HepG2 (cell line): ENCODE measurements at regions not wholly inside any gene's neighbourhood (a gene's known extent, or its start where the extent isn't known, plus 50 kb on each side); places are given as distances from the start of the nearest gene placed in this dataset.

ENCODE experiments used
- ATAC-seq: fragments of 200-7000 bp; cut with Tn5 transposase; 3 replicates; pipeline ENCODE4 v1.9.1; 2020; ENCODE audit warnings: mild to moderate bottlenecking, moderate library complexity
- BruUV-seq: library from RNA; stranded (reverse); fragments of 400-500 nt; replicated peaks from 2 replicates; lab custom pipeline; 2021; lab: Mats Ljungman, UMichigan
- CTCF ChIA-PET: fragments of 300-600 bp; formaldehyde crosslinking; extraction: SDS; loops from one replicate; lab custom pipeline; 2021; ENCODE audit warnings: low total read pairs, inconsistent platforms, low intra/inter-chr PET ratio; lab: Yijun Ruan, JAX
- POLR2A ChIA-PET: fragments of 350-600 bp; sonication (Branson Sonifier 250); formaldehyde crosslinking; loops from one replicate; lab custom pipeline; 2020; ENCODE audit warnings: antibody characterized with exemption, inconsistent platforms; lab: Yijun Ruan, JAX
- DNase-seq: peaks from one replicate; pipeline ENCODE4 v3.0.0-alpha.2; 2015; ENCODE audit warnings: low spot score
- FAIRE-seq: peaks from 3 replicates; lab custom pipeline; 2011; peaks lifted over from hg19 to GRCh38; lab: Jason Lieb, UNC
- H2AFZ ChIP-seq: one replicate; pipeline ENCODE4 v1.6.1; 2011; ENCODE audit warnings: low read length, inconsistent platforms
- H3K27ac ChIP-seq: fragments of 300-600 bp; 3 replicates; pipeline ENCODE4 v1.8.0; 2011; ENCODE audit warnings: mixed run types, mild to moderate bottlenecking, mixed read lengths, low read length, inconsistent platforms; ENCODE audit not compliant: insufficient read depth; ENCODE audit errors: extremely low read length
- H3K27me3 ChIP-seq, 2 experiments: fragments of 200-600 bp in 1 of 2; 2 replicates in 1 of 2; 3 replicates in 1 of 2; pipeline versions ENCODE4 v1.6.0 to v1.8.0; 2011; ENCODE audit warnings: low read length in 2 of 2, mild to moderate bottlenecking in 2 of 2, moderate library complexity in 2 of 2, inconsistent platforms in 1 of 2; ENCODE audit not compliant: insufficient read depth in 2 of 2, control insufficient read depth in 1 of 2
- H3K36me3 ChIP-seq, 2 experiments: fragments of 200-600 bp in 1 of 2; replicated peaks in 1 of 2; 2 replicates in 1 of 2; 3 replicates in 1 of 2; pipeline versions ENCODE4 v1.5.1 to v1.8.0; 2011; ENCODE audit warnings: low read length in 2 of 2, inconsistent platforms in 1 of 2; ENCODE audit not compliant: insufficient read depth in 2 of 2, control insufficient read depth in 1 of 2
- H3K4me1 ChIP-seq: 2 replicates; pipeline ENCODE4 v1.5.1; 2012; ENCODE audit warnings: low read length, inconsistent platforms; ENCODE audit not compliant: insufficient read depth
- H3K4me2 ChIP-seq: 2 replicates; pipeline ENCODE4 v1.6.0; 2011; ENCODE audit warnings: low read depth, low read length, inconsistent platforms
- H3K4me3 ChIP-seq, 3 experiments: fragments of 200-600 bp in 1 of 3; sonication (generic), shearing (Covaris generic) in 1 of 3; replicated peaks in 1 of 3; 2 replicates each; pipeline ENCODE4 v1.5.1; 2011 to 2016; ENCODE audit warnings: low read length in 3 of 3, inconsistent platforms in 2 of 3, low read depth in 2 of 3, mild to moderate bottlenecking in 2 of 3, control low read depth in 1 of 3, mixed read lengths in 1 of 3; ENCODE audit not compliant: insufficient read depth in 1 of 3
- H3K79me2 ChIP-seq: one replicate; pipeline ENCODE4 v1.6.1; 2011; ENCODE audit warnings: low read length, inconsistent platforms; ENCODE audit not compliant: insufficient read depth
- H3K9ac ChIP-seq: 2 replicates; pipeline ENCODE4 v1.6.0; 2011; ENCODE audit warnings: mild to moderate bottlenecking, low read depth, low read length, inconsistent platforms; ENCODE audit not compliant: insufficient read depth
- H3K9me3 ChIP-seq: 2 replicates; pipeline ENCODE4 v1.5.1; 2012; ENCODE audit warnings: mild to moderate bottlenecking, low read length
- H4K20me1 ChIP-seq: 2 replicates; pipeline ENCODE4 v1.6.0; 2011; ENCODE audit warnings: inconsistent platforms, mild to moderate bottlenecking, low read length, moderate library complexity; ENCODE audit not compliant: insufficient read depth
- ATF1 ChIP-seq: IDR thresholded peaks from 2 replicates; pipeline ENCODE4 v1.6.1; 2016; ENCODE audit warnings: mild to moderate bottlenecking, control low read depth
- FIP1L1 ChIP-seq: fragments of 200-400 bp; formaldehyde crosslinking; IDR thresholded peaks from 2 replicates; pipeline ENCODE4 v1.6.1; 2018; ENCODE audit warnings: low read depth, mild to moderate bottlenecking, low read length, moderate library complexity, borderline replicate concordance; ENCODE audit not compliant: insufficient read depth
- IRX3 ChIP-seq: sonication (generic); formaldehyde crosslinking; IDR thresholded peaks from 2 replicates; pipeline ENCODE4 v1.8.1; 2023; ENCODE audit warnings: mild to moderate bottlenecking, low read depth, missing genetic modification reagents, borderline replicate concordance
- MBNL3 ChIP-seq: fragments of 250-450 bp; sonication (Bioruptor Pico); conservative IDR thresholded peaks from 2 replicates; pipeline ENCODE4 v1.8.0; 2022; ENCODE audit warnings: mild to moderate bottlenecking, inconsistent platforms
- RAD51 ChIP-seq: fragments of 450-650 bp; IDR thresholded peaks from 2 replicates; pipeline ENCODE4 v1.6.1; 2016; ENCODE audit warnings: borderline replicate concordance
- REL ChIP-seq: sonication (generic); formaldehyde crosslinking; conservative IDR thresholded peaks from 2 replicates; pipeline ENCODE4 v1.8.0; 2022; ENCODE audit warnings: mild to moderate bottlenecking, missing genetic modification reagents, moderate library complexity
- SRSF1 ChIP-seq: fragments of 200-400 bp; formaldehyde crosslinking; optimal IDR thresholded peaks from 2 replicates; pipeline ENCODE3; 2017; ENCODE audit warnings: mild to moderate bottlenecking, low read depth, low read length, moderate library complexity
- ZBTB46 ChIP-seq: sonication (generic); formaldehyde crosslinking; IDR thresholded peaks from 2 replicates; pipeline ENCODE4 v1.4.0; 2020; ENCODE audit warnings: mild to moderate bottlenecking, missing genetic modification reagents, borderline replicate concordance
- ZNF17 ChIP-seq: sonication (generic); formaldehyde crosslinking; IDR thresholded peaks from 2 replicates; pipeline ENCODE4 v1.5.0; 2020; ENCODE audit warnings: mild to moderate bottlenecking, missing genetic modification reagents
- ZNF549 ChIP-seq: sonication (generic); formaldehyde crosslinking; IDR thresholded peaks from 2 replicates; pipeline ENCODE4 v1.5.0; 2020; ENCODE audit warnings: missing genetic modification reagents
- ZNF562 ChIP-seq: sonication (generic); formaldehyde crosslinking; IDR thresholded peaks from 2 replicates; pipeline ENCODE4 v1.8.0; 2022; ENCODE audit warnings: missing genetic modification reagents, borderline replicate concordance
- ZNF792 ChIP-seq: IDR thresholded peaks from 2 replicates; pipeline ENCODE4 v1.6.1; 2016
- ZSCAN29 ChIP-seq: sonication (generic); formaldehyde crosslinking; conservative IDR thresholded peaks from 2 replicates; pipeline ENCODE4 v1.4.0; 2020; ENCODE audit warnings: mild to moderate bottlenecking, missing genetic modification reagents
- WGBS: methylation state at CpG from one replicate; pipeline ENCODE4 v1.1.6; 2017; ENCODE audit warnings: low lambda C conversion rate; 5-methylcytosine and 5-hydroxymethylcytosine counted together
- in situ Hi-C: cut with HindIII; loops from 2 replicates; pipeline ENCODE4 v1.10.0; 2017; ENCODE audit warnings: low pct_unique_long_range_greater_than_20kb; ENCODE audit not compliant: extremely low pct_ligation_motif_present
- intact Hi-C: fragments of 100-400 bp; cut with micrococcal nuclease; formaldehyde crosslinking; loops from one replicate; pipeline ENCODE4 v1.10.0; 2022; ENCODE audit not compliant: unreplicated experiment
- TF ChIP-seq, protein P1 (sequence below): sonication (generic); formaldehyde crosslinking; IDR thresholded peaks from 2 replicates; pipeline ENCODE4 v1.8.1; 2023; ENCODE audit warnings: mild to moderate bottlenecking, moderate library complexity, missing genetic modification reagents
- TF ChIP-seq, protein P2 (sequence below): IDR thresholded peaks from 2 replicates; pipeline ENCODE4 v1.6.1; 2018; ENCODE audit warnings: missing genetic modification reagents, mild to moderate bottlenecking, missing compliant biosample characterization
- TF ChIP-seq, protein P3 (sequence below): sonication (generic); formaldehyde crosslinking; IDR thresholded peaks from 2 replicates; pipeline ENCODE4 v1.5.0; 2020; ENCODE audit warnings: missing genetic modification reagents

- in situ Hi-C loops (no loop called here), intact Hi-C loops (no loop called here)
- no peaks in the 10 kb centered on the region for H3K27me3 ChIP-seq
- no peak overlapping the region for H3K4me3 ChIP-seq
- no TSS peak for BruUV-seq
- H3K27ac ChIP-seq: no peak overlapping the region
- WGBS: 82% methylated on average over 7 of the region's 7 CpGs
- H3K9ac ChIP-seq: no peak overlapping the region
- POLR2A ChIA-PET: no interaction called here
- ATAC-seq: no peak
- no peaks in the 10 kb centered on the region for H3K79me2 ChIP-seq
- no peaks in the 10 kb centered on the region for H3K36me3 ChIP-seq
- H3K9me3 ChIP-seq: no peaks in the 10 kb centered on the region
- CTCF ChIA-PET: no interaction called here
- FAIRE-seq: no peak
- no peaks in the 10 kb centered on the region for H4K20me1 ChIP-seq
- H3K4me2 ChIP-seq: no peak overlapping the region
- no peak for DNase-seq
- no peak for TF ChIP-seq ZNF17 (CRISPR knock-in tag)
- TF ChIP-seq MBNL3 (CRISPR knock-in tag): no peak
- no peak for TF ChIP-seq RAD51
- no peak for TF ChIP-seq ZNF562 (CRISPR knock-in tag)
- TF ChIP-seq IRX3 (CRISPR knock-in tag): no peak
- no peak for TF ChIP-seq ZNF549
- no peak overlapping the region for H2AFZ ChIP-seq
- H3K4me1 ChIP-seq: no peaks in the 10 kb centered on the region
Observed at GRCh38 chr1:178578541-178578940, 65.6 kb downstream of the TEX35 start.

GRCh38 chr1:178579095-178579494, 66.2 kb downstream of the TEX35 start:
- 66% methylated on average over 4 of the region's 4 CpGs for WGBS
- intact Hi-C loops (no loop called here), in situ Hi-C loops (no loop called here)
- DNase-seq: no peak
- no peak overlapping the region for H3K4me3 ChIP-seq
- no peak for FAIRE-seq
- ChIA-PET CTCF (no interaction called here), POLR2A (no interaction called here)
- no peaks in the 10 kb centered on the region for H3K79me2 ChIP-seq
- H3K4me1 ChIP-seq: no peaks in the 10 kb centered on the region
- H3K4me2 ChIP-seq: no peak overlapping the region
- no peaks in the 10 kb centered on the region for H3K27me3 ChIP-seq
- no peaks in the 10 kb centered on the region for H4K20me1 ChIP-seq
- no TSS peak for BruUV-seq
- H2AFZ ChIP-seq: no peak overlapping the region
- no peak for ATAC-seq
- no peak overlapping the region for H3K27ac ChIP-seq
- no peaks in the 10 kb centered on the region for H3K9me3 ChIP-seq
- no peak overlapping the region for H3K9ac ChIP-seq
- no peaks in the 10 kb centered on the region for H3K36me3 ChIP-seq
- TF ChIP-seq ZSCAN29 (CRISPR knock-in tag): no peak
- TF ChIP-seq, protein P1, sequence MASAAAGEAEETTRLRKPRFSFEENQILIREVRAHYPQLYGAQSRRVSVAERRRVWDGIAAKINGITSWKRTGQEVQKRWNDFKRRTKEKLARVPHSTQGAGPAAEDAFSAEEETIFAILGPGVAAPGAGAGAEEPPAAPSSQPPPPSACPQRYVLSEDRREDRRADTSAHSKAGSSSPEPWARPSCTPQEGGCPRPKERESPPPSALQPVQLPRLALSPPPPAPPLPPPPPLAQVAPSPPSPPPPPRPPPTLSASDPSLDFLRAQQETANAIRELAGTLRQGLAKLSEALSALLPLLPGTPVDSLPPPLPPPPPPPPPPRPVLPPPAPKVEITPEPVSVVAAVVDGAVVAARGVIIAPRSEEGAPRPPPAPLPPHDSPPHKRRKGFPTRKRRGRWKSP: no peak
- no peak for TF ChIP-seq ZNF792 (CRISPR knock-in tag)
- TF ChIP-seq REL (CRISPR knock-in tag): no peak
- TF ChIP-seq ATF1 (CRISPR knock-in tag): no peak
- TF ChIP-seq, protein P2, sequence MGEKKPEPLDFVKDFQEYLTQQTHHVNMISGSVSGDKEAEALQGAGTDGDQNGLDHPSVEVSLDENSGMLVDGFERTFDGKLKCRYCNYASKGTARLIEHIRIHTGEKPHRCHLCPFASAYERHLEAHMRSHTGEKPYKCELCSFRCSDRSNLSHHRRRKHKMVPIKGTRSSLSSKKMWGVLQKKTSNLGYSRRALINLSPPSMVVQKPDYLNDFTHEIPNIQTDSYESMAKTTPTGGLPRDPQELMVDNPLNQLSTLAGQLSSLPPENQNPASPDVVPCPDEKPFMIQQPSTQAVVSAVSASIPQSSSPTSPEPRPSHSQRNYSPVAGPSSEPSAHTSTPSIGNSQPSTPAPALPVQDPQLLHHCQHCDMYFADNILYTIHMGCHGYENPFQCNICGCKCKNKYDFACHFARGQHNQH: no peak
- no peak for TF ChIP-seq SRSF1
- TF ChIP-seq ZBTB46 (CRISPR knock-in tag): no peak
- TF ChIP-seq FIP1L1: no peak
- TF ChIP-seq, protein P3, sequence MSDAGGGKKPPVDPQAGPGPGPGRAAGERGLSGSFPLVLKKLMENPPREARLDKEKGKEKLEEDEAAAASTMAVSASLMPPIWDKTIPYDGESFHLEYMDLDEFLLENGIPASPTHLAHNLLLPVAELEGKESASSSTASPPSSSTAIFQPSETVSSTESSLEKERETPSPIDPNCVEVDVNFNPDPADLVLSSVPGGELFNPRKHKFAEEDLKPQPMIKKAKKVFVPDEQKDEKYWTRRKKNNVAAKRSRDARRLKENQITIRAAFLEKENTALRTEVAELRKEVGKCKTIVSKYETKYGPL (CRISPR knock-in tag): no peak
